SK-N-SH (cell line): ENCODE measurements at regions not wholly inside any gene's neighbourhood (a gene's known extent, or its start where the extent isn't known, plus 50 kb on each side); places are given as distances from the start of the nearest gene placed in this dataset.

Source experiments
- CTCF ChIP-seq: fragments of 200-600 bp; sonication (generic); IDR thresholded peaks from 2 replicates; pipeline ENCODE4 v1.6.1; 2017; ENCODE audit warnings: antibody characterized with exemption, mild to moderate bottlenecking, moderate library complexity
- ELF1 ChIP-seq: IDR thresholded peaks from 2 replicates; pipeline ENCODE4 v1.4.0; 2012
- FOSL2 ChIP-seq: IDR thresholded peaks from 2 replicates; pipeline ENCODE4 v1.4.0; 2012; ENCODE audit warnings: low read depth, mild to moderate bottlenecking, moderate library complexity, borderline replicate concordance
- RAD21 ChIP-seq: IDR thresholded peaks from 2 replicates; pipeline ENCODE4 v1.6.1; 2012; ENCODE audit warnings: mild to moderate bottlenecking, low read length
- REST ChIP-seq: IDR thresholded peaks from 2 replicates; pipeline ENCODE4 v1.6.1; 2012; ENCODE audit warnings: mild to moderate bottlenecking, low read depth, low read length, moderate library complexity
- RFX5 ChIP-seq: IDR thresholded peaks from 2 replicates; pipeline ENCODE4 v1.6.1; 2012; ENCODE audit warnings: mild to moderate bottlenecking, improper control_type of control experiment, low read length
- USF1 ChIP-seq: IDR thresholded peaks from 2 replicates; pipeline ENCODE4 v1.4.0; 2012; ENCODE audit warnings: low read depth, borderline replicate concordance

DNA sequence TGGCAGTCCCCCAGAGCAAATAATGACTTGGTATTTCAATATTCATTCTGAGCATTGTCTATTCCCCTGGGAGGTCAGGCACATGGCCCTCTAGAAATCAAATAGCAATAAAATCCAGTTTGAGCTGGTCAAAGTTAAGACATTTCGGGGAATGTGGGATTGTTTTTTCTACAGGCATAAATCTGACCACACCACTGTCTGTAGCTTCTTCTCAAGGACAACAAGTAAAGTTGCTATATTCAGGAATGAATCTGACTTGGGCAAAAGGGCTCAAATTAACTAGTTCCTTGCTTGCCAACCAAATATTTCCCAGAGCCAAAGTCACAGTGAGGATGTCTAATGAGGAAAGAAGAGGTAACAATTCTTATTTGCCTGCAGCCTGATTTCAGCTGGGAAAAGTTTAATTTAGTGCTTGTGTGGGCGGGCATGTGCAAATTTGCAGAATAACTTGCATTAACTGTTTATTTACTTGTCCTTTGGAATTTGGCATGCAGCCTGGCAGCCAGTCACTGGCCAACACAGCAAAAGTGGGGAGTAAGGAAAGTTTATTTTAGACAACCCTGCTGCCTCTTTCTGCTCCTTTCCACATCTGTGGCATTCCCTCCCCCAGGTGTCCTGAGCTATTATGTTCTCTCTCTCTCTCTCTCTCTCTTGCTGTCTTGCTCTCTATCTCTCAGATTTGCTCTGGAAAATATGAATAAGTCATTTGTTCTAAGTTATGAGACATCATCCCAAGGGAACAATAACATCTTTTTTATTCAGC, 51.2 kb upstream of the ARHGAP20 start:
- TF ChIP-seq CTCF = no peak
- no peak for TF ChIP-seq ELF1
- no peak for TF ChIP-seq RFX5
- TF ChIP-seq FOSL2 = no peak
- TF ChIP-seq RAD21 = no peak
- TF ChIP-seq REST = no peak
- TF ChIP-seq USF1 = no peak
